CD8-positive, alpha-beta memory T cell (primary cell): ENCODE measurements at regions not wholly inside any gene's neighbourhood (a gene's known extent, or its start where the extent isn't known, plus 50 kb on each side); places are given as distances from the start of the nearest gene placed in this dataset.

Source experiments
- CTCF ChIA-PET: fragments of 350-600 bp; sonication (Branson Sonifier 250); formaldehyde crosslinking; loops from one replicate; lab custom pipeline; 2021; ENCODE audit warnings: antibody characterized with exemption; lab: Charles Lee
- POLR2A ChIA-PET: fragments of 350-600 bp; sonication (Branson Sonifier 250); formaldehyde crosslinking; loops from one replicate; lab custom pipeline; 2021; ENCODE audit warnings: antibody characterized with exemption; lab: Charles Lee
- DNase-seq, 5 donors: peaks; one replicate each; pipeline versions ENCODE4 v3.0.0 to v3.0.0-alpha.2; 2020 to 2022; ENCODE audit warnings: mixed read lengths in 1 of 5
- H3K27ac ChIP-seq: one replicate; pipeline ENCODE4 v1.7.0; 2013; ENCODE audit warnings: low read depth, mild to moderate bottlenecking, low read length, moderate library complexity
- H3K27me3 ChIP-seq: 2 replicates; pipeline ENCODE4 v1.7.0; 2013; ENCODE audit warnings: low read length, mild to moderate bottlenecking; ENCODE audit not compliant: insufficient read depth, poor library complexity, severe bottlenecking
- H3K36me3 ChIP-seq: 2 replicates; pipeline ENCODE4 v1.7.0; 2013; ENCODE audit warnings: mild to moderate bottlenecking, low read length, moderate library complexity; ENCODE audit not compliant: insufficient read depth
- H3K4me1 ChIP-seq: 2 replicates; pipeline ENCODE4 v1.7.0; 2013; ENCODE audit warnings: mild to moderate bottlenecking, low read length, moderate library complexity; ENCODE audit not compliant: insufficient read depth
- H3K4me3 ChIP-seq: 2 replicates; pipeline ENCODE4 v1.7.0; 2013; ENCODE audit warnings: mild to moderate bottlenecking, low read length
- H3K9me3 ChIP-seq: 2 replicates; pipeline ENCODE4 v1.7.0; 2013; ENCODE audit warnings: mild to moderate bottlenecking, low read length
- H3K27ac Mint-ChIP-seq, 8 donors: one replicate each; pipeline ENCODE4 v1.8.0; 2020 to 2021; ENCODE audit warnings: mixed read lengths in 8 of 8, mild to moderate bottlenecking in 6 of 8, inconsistent platforms in 3 of 8, moderate library complexity in 3 of 8
- H3K27me3 Mint-ChIP-seq, 2 donors: one replicate each; pipeline ENCODE4 v1.8.0; 2020 to 2021; ENCODE audit warnings: mixed read lengths in 2 of 2, mild to moderate bottlenecking in 1 of 2, moderate library complexity in 1 of 2
- H3K36me3 Mint-ChIP-seq, 3 donors: one replicate each; pipeline ENCODE4 v1.8.0; 2020 to 2021; ENCODE audit warnings: mixed read lengths in 3 of 3, inconsistent platforms in 1 of 3, mild to moderate bottlenecking in 1 of 3
- H3K4me1 Mint-ChIP-seq, 3 donors: one replicate each; pipeline ENCODE4 v1.8.0; 2020 to 2021; ENCODE audit warnings: mixed read lengths in 3 of 3, inconsistent platforms in 1 of 3, mild to moderate bottlenecking in 1 of 3
- H3K4me3 Mint-ChIP-seq, 7 donors: one replicate each; pipeline ENCODE4 v1.8.0; 2020 to 2021; ENCODE audit warnings: mixed read lengths in 7 of 7, mild to moderate bottlenecking in 6 of 7, moderate library complexity in 4 of 7, inconsistent platforms in 2 of 7
- H3K9me3 Mint-ChIP-seq, 5 donors: one replicate each; pipeline ENCODE4 v1.8.0; 2020 to 2022; ENCODE audit warnings: mixed read lengths in 5 of 5, mild to moderate bottlenecking in 3 of 5, moderate library complexity in 2 of 5, inconsistent platforms in 1 of 5

- CTCF ChIA-PET = no interaction called here
Measured at GRCh38 chr11:26026078-26026477, 305.9 kb upstream of the ANO3 start.

GRCh38 chr11:26027887-26028286 is 304.0 kb upstream of the ANO3 start:
- H3K4me3 Mint-ChIP-seq = no peak overlapping the region
- no peak overlapping the region for H3K27ac Mint-ChIP-seq
- Histone ChIP-seq H3K27ac (no peak overlapping the region), H3K4me3 (no peak overlapping the region), H3K27me3 (no peaks in the 10 kb centered on the region), H3K4me1 (no peaks in the 10 kb centered on the region), H3K9me3 (no peaks in the 10 kb centered on the region), H3K36me3 (no peaks in the 10 kb centered on the region)
- H3K9me3 Mint-ChIP-seq = peaks cover 5 to 36% (median 6%) of the 10 kb centered on the region in 5 donors
- ChIA-PET CTCF (no interaction called here), POLR2A (no interaction called here)
- DNase-seq = no peak
- no peaks in the 10 kb centered on the region for H3K27me3 Mint-ChIP-seq
- no peaks in the 10 kb centered on the region for H3K4me1 Mint-ChIP-seq
- no peaks in the 10 kb centered on the region for H3K36me3 Mint-ChIP-seq

More at GRCh38 chr11:26026078-26026477, 305.9 kb upstream of the ANO3 start:
- H3K36me3 Mint-ChIP-seq = no peaks in the 10 kb centered on the region
- no peaks in the 10 kb centered on the region for H3K36me3 ChIP-seq
- H3K27ac Mint-ChIP-seq = no peak overlapping the region
- no peaks in the 10 kb centered on the region for H3K27me3 ChIP-seq
- no peaks in the 10 kb centered on the region for H3K27me3 Mint-ChIP-seq
- H3K9me3 Mint-ChIP-seq = peaks cover 5 to 38% (median 6%) of the 10 kb centered on the region in 5 donors
- no peak overlapping the region for H3K27ac ChIP-seq
- POLR2A ChIA-PET = no interaction called here
- no peaks in the 10 kb centered on the region for H3K9me3 ChIP-seq
- H3K4me3 ChIP-seq = no peak overlapping the region
- H3K4me1 Mint-ChIP-seq = no peaks in the 10 kb centered on the region
- no peaks in the 10 kb centered on the region for H3K4me1 ChIP-seq
- DNase-seq = no peak
- no peak overlapping the region for H3K4me3 Mint-ChIP-seq

- Mint-ChIP-seq H3K36me3 (no peaks in the 10 kb centered on the region), H3K4me3 (no peak overlapping the region), H3K9me3 (peaks cover 5 to 36% (median 10%) of the 10 kb centered on the region in 5 donors), H3K4me1 (no peaks in the 10 kb centered on the region), H3K27ac (no peak overlapping the region), H3K27me3 (no peaks in the 10 kb centered on the region)
- Histone ChIP-seq H3K4me1 (no peaks in the 10 kb centered on the region), H3K9me3 (no peaks in the 10 kb centered on the region), H3K4me3 (no peak overlapping the region), H3K27me3 (no peaks in the 10 kb centered on the region), H3K36me3 (no peaks in the 10 kb centered on the region), H3K27ac (no peak overlapping the region)
- ChIA-PET CTCF (no interaction called here), POLR2A (no interaction called here)
- DNase-seq = no peak
Measured at GRCh38 chr11:26028393-26028911, 303.5 kb upstream of the ANO3 start.

GRCh38 chr11:26030399-26030798 is 301.5 kb upstream of the ANO3 start:
- H3K36me3 ChIP-seq = no peaks in the 10 kb centered on the region
- Mint-ChIP-seq H3K4me3 (no peak overlapping the region), H3K36me3 (no peaks in the 10 kb centered on the region), H3K9me3 (peaks cover 1 to 31% (median 10%) of the 10 kb centered on the region in 5 donors), H3K27ac (no peak overlapping the region), H3K4me1 (no peaks in the 10 kb centered on the region), H3K27me3 (no peaks in the 10 kb centered on the region)
- no peaks in the 10 kb centered on the region for H3K27me3 ChIP-seq
- no peak for DNase-seq
- H3K4me3 ChIP-seq = no peak overlapping the region
- no peak overlapping the region for H3K27ac ChIP-seq
- H3K4me1 ChIP-seq = no peaks in the 10 kb centered on the region
- CTCF ChIA-PET = no interaction called here
- H3K9me3 ChIP-seq = no peaks in the 10 kb centered on the region
- POLR2A ChIA-PET = no interaction called here

GRCh38 chr11:26032241-26032640 is 299.7 kb upstream of the ANO3 start:
- no peak overlapping the region for H3K27ac Mint-ChIP-seq
- no peak overlapping the region for H3K4me3 Mint-ChIP-seq
- peaks cover 0 to 31% (median 8%) of the 10 kb centered on the region in 5 donors for H3K9me3 Mint-ChIP-seq
- Histone ChIP-seq H3K4me3 (no peak overlapping the region), H3K27ac (no peak overlapping the region), H3K9me3 (no peaks in the 10 kb centered on the region), H3K27me3 (no peaks in the 10 kb centered on the region), H3K4me1 (no peaks in the 10 kb centered on the region), H3K36me3 (no peaks in the 10 kb centered on the region)
- H3K36me3 Mint-ChIP-seq = no peaks in the 10 kb centered on the region
- no peaks in the 10 kb centered on the region for H3K4me1 Mint-ChIP-seq
- POLR2A ChIA-PET = no interaction called here
- DNase-seq = no peak
- CTCF ChIA-PET = no interaction called here
- no peaks in the 10 kb centered on the region for H3K27me3 Mint-ChIP-seq

GRCh38 chr11:26035696-26036095 is 296.2 kb upstream of the ANO3 start:
- DNase-seq = no peak

GRCh38 chr11:26037716-26038115 is 294.2 kb upstream of the ANO3 start:
- Mint-ChIP-seq H3K27ac (no peak overlapping the region), H3K4me1 (no peaks in the 10 kb centered on the region), H3K36me3 (no peaks in the 10 kb centered on the region), H3K27me3 (no peaks in the 10 kb centered on the region), H3K4me3 (no peak overlapping the region), H3K9me3 (peaks cover 0 to 25% (median 8%) of the 10 kb centered on the region in 5 donors)
- Histone ChIP-seq H3K36me3 (no peaks in the 10 kb centered on the region), H3K4me1 (no peaks in the 10 kb centered on the region), H3K27ac (no peak overlapping the region), H3K27me3 (no peaks in the 10 kb centered on the region), H3K9me3 (no peaks in the 10 kb centered on the region), H3K4me3 (no peak overlapping the region)
- ChIA-PET POLR2A (no interaction called here), CTCF (no interaction called here)
- no peak for DNase-seq

More at GRCh38 chr11:26035696-26036095, 296.2 kb upstream of the ANO3 start:
- Mint-ChIP-seq H3K27me3 (no peaks in the 10 kb centered on the region), H3K4me1 (no peaks in the 10 kb centered on the region), H3K9me3 (peaks cover 0 to 28% (median 8%) of the 10 kb centered on the region in 5 donors), H3K36me3 (no peaks in the 10 kb centered on the region), H3K4me3 (no peak overlapping the region), H3K27ac (no peak overlapping the region)
- Histone ChIP-seq H3K36me3 (no peaks in the 10 kb centered on the region), H3K4me1 (no peaks in the 10 kb centered on the region), H3K4me3 (no peak overlapping the region), H3K27me3 (no peaks in the 10 kb centered on the region), H3K9me3 (no peaks in the 10 kb centered on the region), H3K27ac (no peak overlapping the region)
- ChIA-PET POLR2A (no interaction called here), CTCF (no interaction called here)

- no peaks in the 10 kb centered on the region for H3K27me3 Mint-ChIP-seq
- no peak overlapping the region for H3K27ac ChIP-seq
- H3K4me1 Mint-ChIP-seq = no peaks in the 10 kb centered on the region
- no peaks in the 10 kb centered on the region for H3K36me3 ChIP-seq
- no peaks in the 10 kb centered on the region for H3K4me1 ChIP-seq
- POLR2A ChIA-PET = no interaction called here
- no peak overlapping the region for H3K4me3 Mint-ChIP-seq
- no peaks in the 10 kb centered on the region for H3K36me3 Mint-ChIP-seq
- H3K27ac Mint-ChIP-seq = no peak overlapping the region
- H3K27me3 ChIP-seq = no peaks in the 10 kb centered on the region
- no peaks in the 10 kb centered on the region for H3K9me3 ChIP-seq
- H3K4me3 ChIP-seq = no peak overlapping the region
- CTCF ChIA-PET = no interaction called here
- H3K9me3 Mint-ChIP-seq = peaks cover 0 to 32% (median 8%) of the 10 kb centered on the region in 5 donors
- no peak for DNase-seq
Measured at GRCh38 chr11:26040339-26040738, 291.6 kb upstream of the ANO3 start.
